ENCODE measurements at regions not wholly inside any gene's neighbourhood (a gene's known extent, or its start where the extent isn't known, plus 50 kb on each side); places are given as distances from the start of the nearest gene placed in this dataset.
A peak's percentile ranks its signal among the peaks of the same experiment; 100 is the strongest.

DNA sequence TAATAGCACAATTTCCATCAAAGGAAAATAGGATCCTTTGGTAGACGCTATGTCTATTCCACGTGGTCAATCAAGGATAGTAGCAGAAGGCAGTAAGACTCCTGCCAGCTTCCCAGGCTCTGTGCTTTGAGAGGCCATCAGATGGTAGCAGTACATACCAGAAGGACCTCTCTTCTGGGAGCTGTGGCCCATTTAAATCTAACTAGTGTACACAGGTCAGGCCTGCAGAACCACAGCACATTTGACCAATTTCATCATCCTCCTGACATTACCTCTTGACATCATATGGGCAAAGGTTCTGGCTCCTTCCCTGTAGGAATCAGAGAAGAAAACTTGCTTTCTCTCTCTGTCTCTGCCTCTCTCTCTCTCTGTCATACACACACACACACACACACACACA, 229.6 kb upstream of the HTR2A start:
- Histone ChIP-seq H3K79me1 (ENCODE audit: low read depth, low read length) (no peaks in the 10 kb centered on the region), H2AK5ac (ENCODE audit: low read depth, low read length) (no peak overlapping the region), H3K9me3 (replicated peaks in 1 of 2; ENCODE audit: control insufficient read depth in 2 of 2, insufficient read depth in 1 of 2, low read depth in 1 of 2, low read length in 2 of 2) (no peaks in the 10 kb centered on the region), H3K36me3 (replicated peaks in 1 of 2; ENCODE audit: control insufficient read depth in 2 of 2, insufficient read depth in 2 of 2, low read length in 2 of 2) (no peaks in the 10 kb centered on the region), H3K27ac (replicated peaks; ENCODE audit: low read length) (no peak overlapping the region), H3K4me2 (ENCODE audit: insufficient read depth, low read length, poor library complexity, severe bottlenecking) (no peak overlapping the region), H3K14ac (ENCODE audit: low read length) (no peak overlapping the region), H4K91ac (ENCODE audit: low read depth, low read length, poor library complexity) (no peak overlapping the region), H3K27me3 (ENCODE audit: control insufficient read depth in 3 of 3, insufficient read depth in 3 of 3, low read depth in 1 of 3, low read length in 3 of 3) (no peaks in the 10 kb centered on the region), H2AFZ (ENCODE audit: low read length) (no peak overlapping the region), H2BK5ac (ENCODE audit: low read length) (no peak overlapping the region), H3K4me1 (ENCODE audit: control insufficient read depth in 2 of 2, insufficient read depth in 1 of 2, low read depth in 1 of 2, low read length in 2 of 2) (no peaks in the 10 kb centered on the region), H3K4me3 (ENCODE audit: low read length in 2 of 2) (no peak overlapping the region), H3K23ac (ENCODE audit: low read depth, low read length, poor library complexity) (no peak overlapping the region), H2BK12ac (ENCODE audit: low read length) (no peak overlapping the region), H4K8ac (ENCODE audit: low read depth, low read length) (no peak overlapping the region), H2BK15ac (ENCODE audit: low read length) (no peak overlapping the region), H2BK120ac (ENCODE audit: low read depth, low read length) (no peak overlapping the region), H3K18ac (ENCODE audit: low read length) (no peak overlapping the region), H3K4ac (ENCODE audit: low read length) (no peak overlapping the region), H3K9ac (ENCODE audit: low read depth, low read length, poor library complexity) (no peak overlapping the region)
- no peak for DNase-seq (ENCODE audit: low spot score)
- no CpG with 5 or more reads among the region's 2 CpGs for WGBS, 2 donors (ENCODE audit: extremely low coverage in 2 of 2, insufficient read length in 2 of 2, insufficient replicate concordance in 1 of 2)

DNA sequence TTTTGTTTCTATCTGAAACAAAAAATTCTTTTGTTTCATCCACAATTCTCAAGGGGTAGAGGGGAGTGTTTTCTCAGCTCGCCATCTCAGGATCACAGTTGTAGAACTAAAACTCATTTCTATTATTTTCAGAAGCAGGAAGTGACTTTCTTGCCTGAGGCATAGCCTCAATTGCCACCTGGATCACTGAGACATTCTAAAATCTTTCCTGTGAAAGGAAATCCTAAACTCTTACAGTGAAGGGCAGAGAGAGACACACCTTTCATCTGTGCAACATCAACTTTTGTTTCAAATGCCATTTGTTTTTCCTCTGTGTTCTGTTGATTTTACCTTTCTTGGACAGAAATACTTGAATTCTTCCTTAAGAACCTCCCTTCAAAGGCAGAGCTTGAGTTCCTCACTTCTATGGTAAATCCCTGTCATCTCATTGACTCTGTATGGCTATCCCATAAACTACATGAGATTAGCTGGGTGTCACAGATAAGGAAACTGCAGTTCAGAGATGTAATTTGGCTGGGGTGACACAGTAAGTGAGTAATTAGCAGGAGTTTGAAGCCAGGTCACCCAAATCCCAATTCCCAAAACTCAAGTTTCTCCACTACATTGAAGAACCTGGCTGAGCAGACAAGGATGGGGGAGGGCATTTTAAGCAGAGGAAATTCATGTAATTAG, 224.4 kb upstream of the HTR2A start:
- Histone ChIP-seq H3K9me3 (replicated peaks in 1 of 2; ENCODE audit: control insufficient read depth in 2 of 2, insufficient read depth in 1 of 2, low read depth in 1 of 2, low read length in 2 of 2) (no peaks in the 10 kb centered on the region), H3K23ac (ENCODE audit: low read depth, low read length, poor library complexity) (no peak overlapping the region), H3K79me1 (ENCODE audit: low read depth, low read length) (no peaks in the 10 kb centered on the region), H3K18ac (ENCODE audit: low read length) (no peak overlapping the region), H3K14ac (ENCODE audit: low read length) (no peak overlapping the region), H3K9ac (ENCODE audit: low read depth, low read length, poor library complexity) (no peak overlapping the region), H2AFZ (ENCODE audit: low read length) (no peak overlapping the region), H3K36me3 (replicated peaks in 1 of 2; ENCODE audit: control insufficient read depth in 2 of 2, insufficient read depth in 2 of 2, low read length in 2 of 2) (no peaks in the 10 kb centered on the region), H2AK5ac (ENCODE audit: low read depth, low read length) (no peak overlapping the region), H2BK15ac (ENCODE audit: low read length) (no peak overlapping the region), H3K27ac (replicated peaks; ENCODE audit: low read length) (no peak overlapping the region), H3K27me3 (ENCODE audit: control insufficient read depth in 3 of 3, insufficient read depth in 3 of 3, low read depth in 1 of 3, low read length in 3 of 3) (no peaks in the 10 kb centered on the region), H4K8ac (ENCODE audit: low read depth, low read length) (no peak overlapping the region), H3K4me1 (ENCODE audit: control insufficient read depth in 2 of 2, insufficient read depth in 1 of 2, low read depth in 1 of 2, low read length in 2 of 2) (no peaks in the 10 kb centered on the region), H3K4me2 (ENCODE audit: insufficient read depth, low read length, poor library complexity, severe bottlenecking) (no peak overlapping the region), H3K4me3 (ENCODE audit: low read length in 2 of 2) (no peak overlapping the region), H2BK120ac (ENCODE audit: low read depth, low read length) (no peak overlapping the region), H2BK5ac (ENCODE audit: low read length) (no peak overlapping the region), H4K91ac (ENCODE audit: low read depth, low read length, poor library complexity) (no peak overlapping the region), H3K4ac (ENCODE audit: low read length) (no peak overlapping the region), H2BK12ac (ENCODE audit: low read length) (no peak overlapping the region)
- DNase-seq (ENCODE audit: low spot score) = no peak
- no CpG with 5 or more reads among the region's 1 CpG for WGBS, 2 donors (ENCODE audit: extremely low coverage in 2 of 2, insufficient read length in 2 of 2, insufficient replicate concordance in 1 of 2)

DNA sequence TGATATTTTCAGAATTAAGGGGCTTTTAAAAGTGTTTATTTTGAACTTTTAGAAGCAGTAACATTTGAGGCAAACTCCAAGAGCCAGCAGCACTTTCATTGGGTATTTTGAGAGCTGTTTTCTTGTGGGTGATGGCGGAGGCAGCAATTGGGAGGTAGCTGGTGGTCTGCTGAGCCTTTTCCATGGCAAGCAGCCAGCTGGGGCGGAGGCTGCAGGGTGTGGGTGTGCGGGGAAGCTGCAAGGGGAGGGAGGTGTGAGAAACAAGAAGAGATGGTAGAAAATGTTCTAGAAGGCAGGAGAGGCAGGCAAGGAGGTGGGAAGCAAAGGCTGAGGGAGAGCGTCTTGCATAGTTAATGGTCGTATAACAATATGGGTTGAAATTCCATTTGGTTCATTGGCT, 223.4 kb upstream of the HTR2A start:
- no peak overlapping the region for H2AFZ ChIP-seq (ENCODE audit: low read length)
- H3K36me3 ChIP-seq (replicated peaks in 1 of 2; ENCODE audit: control insufficient read depth in 2 of 2, insufficient read depth in 2 of 2, low read length in 2 of 2) = no peaks in the 10 kb centered on the region
- no peak for DNase-seq (ENCODE audit: low spot score)
- H2BK15ac ChIP-seq (ENCODE audit: low read length) = no peak overlapping the region
- no peak overlapping the region for H3K14ac ChIP-seq (ENCODE audit: low read length)
- H3K4me2 ChIP-seq (ENCODE audit: insufficient read depth, low read length, poor library complexity, severe bottlenecking) = no peak overlapping the region
- no CpG with 5 or more reads among the region's 5 CpGs for WGBS, 2 donors (ENCODE audit: extremely low coverage in 2 of 2, insufficient read length in 2 of 2, insufficient replicate concordance in 1 of 2)
- no peak overlapping the region for H3K23ac ChIP-seq (ENCODE audit: low read depth, low read length, poor library complexity)
- H3K4me1 ChIP-seq (ENCODE audit: control insufficient read depth in 2 of 2, insufficient read depth in 1 of 2, low read depth in 1 of 2, low read length in 2 of 2) = no peaks in the 10 kb centered on the region
- H4K8ac ChIP-seq (ENCODE audit: low read depth, low read length) = no peak overlapping the region
- no peak overlapping the region for H2BK120ac ChIP-seq (ENCODE audit: low read depth, low read length)
- H3K79me1 ChIP-seq (ENCODE audit: low read depth, low read length) = no peaks in the 10 kb centered on the region
- H3K9ac ChIP-seq (ENCODE audit: low read depth, low read length, poor library complexity) = no peak overlapping the region
- H3K27ac ChIP-seq (replicated peaks; ENCODE audit: low read length) = no peak overlapping the region
- H2BK12ac ChIP-seq (ENCODE audit: low read length) = no peak overlapping the region
- no peak overlapping the region for H4K91ac ChIP-seq (ENCODE audit: low read depth, low read length, poor library complexity)
- no peak overlapping the region for H3K4me3 ChIP-seq (ENCODE audit: low read length in 2 of 2)
- H3K27me3 ChIP-seq (ENCODE audit: control insufficient read depth in 3 of 3, insufficient read depth in 3 of 3, low read depth in 1 of 3, low read length in 3 of 3) = no peaks in the 10 kb centered on the region
- peak overlapping the region; percentile 54 for H3K18ac ChIP-seq (ENCODE audit: low read length)
- no peaks in the 10 kb centered on the region for H3K9me3 ChIP-seq (replicated peaks in 1 of 2; ENCODE audit: control insufficient read depth in 2 of 2, insufficient read depth in 1 of 2, low read depth in 1 of 2, low read length in 2 of 2)
- no peak overlapping the region for H2BK5ac ChIP-seq (ENCODE audit: low read length)
- no peak overlapping the region for H3K4ac ChIP-seq (ENCODE audit: low read length)
- no peak overlapping the region for H2AK5ac ChIP-seq (ENCODE audit: low read depth, low read length)

DNA sequence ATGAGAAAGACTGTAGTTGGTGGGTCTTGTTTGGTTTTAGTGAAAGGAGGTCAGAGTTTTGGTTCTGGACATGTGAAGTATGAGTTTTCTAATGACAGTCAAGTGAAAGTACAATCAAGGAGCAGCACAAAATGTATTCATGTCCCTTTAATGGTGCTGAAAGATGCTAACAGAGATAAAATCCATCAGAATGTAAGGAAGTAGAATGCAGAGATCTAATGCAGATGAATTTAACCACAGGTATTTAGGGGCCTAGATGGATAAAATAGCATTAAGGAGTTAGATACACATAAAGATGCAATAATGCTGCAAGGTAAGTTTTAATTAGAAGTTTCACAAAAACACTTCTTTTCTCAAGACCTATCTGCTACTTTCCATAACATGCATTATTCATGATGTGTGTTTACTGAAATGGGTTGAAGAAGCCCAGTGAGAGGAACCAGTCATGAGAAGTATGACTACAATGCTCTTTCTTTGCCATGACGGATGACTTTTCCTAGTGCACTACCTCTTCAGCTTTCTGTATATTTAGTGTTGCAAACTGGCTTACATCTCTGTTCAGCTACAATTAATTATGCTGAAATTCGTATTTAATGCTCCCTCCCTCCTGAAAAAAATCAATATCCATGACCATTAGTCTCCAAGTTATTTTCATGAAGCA, 222.9 kb upstream of the HTR2A start:
- no peak overlapping the region for H4K91ac ChIP-seq (ENCODE audit: low read depth, low read length, poor library complexity)
- H2BK120ac ChIP-seq (ENCODE audit: low read depth, low read length) = no peak overlapping the region
- DNase-seq (ENCODE audit: low spot score) = no peak
- H2AK5ac ChIP-seq (ENCODE audit: low read depth, low read length) = no peak overlapping the region
- H3K18ac ChIP-seq (ENCODE audit: low read length) = no peak overlapping the region
- no peak overlapping the region for H3K27ac ChIP-seq (replicated peaks; ENCODE audit: low read length)
- H3K9me3 ChIP-seq (replicated peaks in 1 of 2; ENCODE audit: control insufficient read depth in 2 of 2, insufficient read depth in 1 of 2, low read depth in 1 of 2, low read length in 2 of 2) = no peaks in the 10 kb centered on the region
- H3K79me1 ChIP-seq (ENCODE audit: low read depth, low read length) = no peaks in the 10 kb centered on the region
- no peaks in the 10 kb centered on the region for H3K4me1 ChIP-seq (ENCODE audit: control insufficient read depth in 2 of 2, insufficient read depth in 1 of 2, low read depth in 1 of 2, low read length in 2 of 2)
- no peak overlapping the region for H3K4ac ChIP-seq (ENCODE audit: low read length)
- H2BK12ac ChIP-seq (ENCODE audit: low read length) = no peak overlapping the region
- H3K27me3 ChIP-seq (ENCODE audit: control insufficient read depth in 3 of 3, insufficient read depth in 3 of 3, low read depth in 1 of 3, low read length in 3 of 3) = no peaks in the 10 kb centered on the region
- no peak overlapping the region for H2AFZ ChIP-seq (ENCODE audit: low read length)
- H2BK5ac ChIP-seq (ENCODE audit: low read length) = no peak overlapping the region
- WGBS, 2 donors (ENCODE audit: extremely low coverage in 2 of 2, insufficient read length in 2 of 2, insufficient replicate concordance in 1 of 2) = no CpG with 5 or more reads among the region's 2 CpGs
- no peak overlapping the region for H3K4me2 ChIP-seq (ENCODE audit: insufficient read depth, low read length, poor library complexity, severe bottlenecking)
- no peak overlapping the region for H2BK15ac ChIP-seq (ENCODE audit: low read length)
- no peak overlapping the region for H3K14ac ChIP-seq (ENCODE audit: low read length)
- no peak overlapping the region for H3K4me3 ChIP-seq (ENCODE audit: low read length in 2 of 2)
- no peak overlapping the region for H3K9ac ChIP-seq (ENCODE audit: low read depth, low read length, poor library complexity)
- no peaks in the 10 kb centered on the region for H3K36me3 ChIP-seq (replicated peaks in 1 of 2; ENCODE audit: control insufficient read depth in 2 of 2, insufficient read depth in 2 of 2, low read length in 2 of 2)
- H3K23ac ChIP-seq (ENCODE audit: low read depth, low read length, poor library complexity) = no peak overlapping the region
- H4K8ac ChIP-seq (ENCODE audit: low read depth, low read length) = no peak overlapping the region
